ENCODE measurements at regions not wholly inside any gene's neighbourhood (a gene's known extent, or its start where the extent isn't known, plus 50 kb on each side); places are given as distances from the start of the nearest gene placed in this dataset.

- in situ Hi-C loops (cut with MboI; ENCODE audit: low pct_unique_long_range_greater_than_20kb, low sequenced_read_pairs, unreplicated experiment) = no loop called here
- no peak for TF ChIP-seq CTCF (IDR thresholded peaks at IDR 0.05; ENCODE audit: extremely low read depth, insufficient read depth, missing control alignments)
- DNase-seq (ENCODE audit: low spot score) = no peak
These were observed 381.7 kb upstream of the JARID2 start for GRCh38 chr6:14863902-14864850.

DNA sequence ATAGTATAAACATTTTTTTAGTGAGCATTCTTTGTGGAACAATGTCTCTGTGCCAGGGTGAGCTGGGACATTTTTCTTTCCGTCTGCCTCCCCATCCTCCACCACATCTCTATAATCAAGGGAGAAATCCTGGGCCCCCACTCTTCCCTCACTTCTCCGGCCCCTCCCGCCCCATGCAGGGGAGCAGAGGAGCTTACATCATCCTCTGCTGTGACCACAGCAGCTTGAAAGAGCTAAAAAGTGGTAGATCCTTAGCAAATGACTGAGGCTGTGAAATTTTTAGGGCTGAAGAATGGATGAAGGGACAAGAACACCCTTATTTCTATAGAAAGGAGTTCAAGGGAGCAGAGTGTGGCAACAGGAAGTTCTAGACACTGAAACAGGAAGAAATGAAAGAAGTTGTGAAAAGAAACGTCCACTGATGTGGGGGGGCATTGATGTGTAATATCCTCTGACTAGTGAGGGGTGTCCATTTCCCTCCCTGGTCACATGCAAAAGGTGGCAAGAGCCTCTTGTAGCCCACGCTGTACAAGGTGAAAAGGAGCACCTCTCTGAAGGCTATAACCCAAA is 380.3 kb upstream of the JARID2 start:
- no peak for DNase-seq (ENCODE audit: low spot score)

DNA sequence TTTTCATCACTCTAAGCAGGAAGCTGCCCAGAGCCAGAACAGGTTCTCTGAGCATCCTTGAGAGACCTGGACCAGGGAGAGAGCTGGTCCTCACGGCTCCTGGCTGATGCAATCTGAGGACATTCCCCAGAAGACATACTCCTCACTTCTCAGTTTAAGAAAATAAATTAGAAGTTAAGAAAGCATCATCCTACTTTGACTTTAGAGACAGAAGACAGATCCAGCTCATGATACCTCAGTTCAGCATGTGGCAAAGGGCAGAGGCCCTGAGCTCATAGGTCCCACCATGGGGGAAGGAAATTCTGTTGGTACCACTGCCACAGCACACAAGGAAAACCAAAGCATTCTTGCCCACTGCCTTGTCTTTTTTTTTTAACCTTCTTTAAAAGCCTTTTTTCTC is 378.1 kb upstream of the JARID2 start:
- TF ChIP-seq CTCF (IDR thresholded peaks at IDR 0.05; ENCODE audit: extremely low read depth, insufficient read depth, missing control alignments) = no peak
- in situ Hi-C loops (cut with MboI; ENCODE audit: low pct_unique_long_range_greater_than_20kb, low sequenced_read_pairs, unreplicated experiment) = no loop called here
- DNase-seq (ENCODE audit: low spot score) = no peak

More for the DNA sequence above, 380.3 kb upstream of the JARID2 start:
- no peak for TF ChIP-seq CTCF (IDR thresholded peaks at IDR 0.05; ENCODE audit: extremely low read depth, insufficient read depth, missing control alignments)
- in situ Hi-C loops (cut with MboI; ENCODE audit: low pct_unique_long_range_greater_than_20kb, low sequenced_read_pairs, unreplicated experiment) = no loop called here

DNA sequence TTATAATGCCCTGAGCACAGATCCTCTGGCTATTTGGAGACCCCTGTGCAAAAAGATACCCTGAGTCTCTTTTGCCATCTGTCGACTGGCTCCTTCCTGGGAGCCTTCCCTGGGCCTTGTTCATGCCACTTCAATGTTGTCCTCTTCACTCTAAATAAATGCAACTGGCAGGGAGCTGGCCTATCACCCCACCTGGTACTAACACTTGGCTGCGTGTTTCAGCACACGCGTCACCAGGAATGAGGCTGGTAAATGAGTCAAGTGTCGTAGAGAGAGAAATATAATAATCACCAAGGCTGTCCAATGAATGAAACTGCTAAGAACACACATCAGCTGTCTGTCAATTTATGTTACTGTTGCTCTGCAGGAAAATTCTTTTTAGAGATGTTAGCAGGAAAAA is 374.6 kb upstream of the JARID2 start:
- DNase-seq (ENCODE audit: low spot score) = no peak
- in situ Hi-C loops (cut with MboI; ENCODE audit: low pct_unique_long_range_greater_than_20kb, low sequenced_read_pairs, unreplicated experiment) = no loop called here
- TF ChIP-seq CTCF (IDR thresholded peaks at IDR 0.05; ENCODE audit: extremely low read depth, insufficient read depth, missing control alignments) = no peak

GRCh38 chr6:14873101-14873500 is 372.8 kb upstream of the JARID2 start:
- DNase-seq (ENCODE audit: low spot score) = no peak
- no peak for TF ChIP-seq CTCF (IDR thresholded peaks at IDR 0.05; ENCODE audit: extremely low read depth, insufficient read depth, missing control alignments)
- in situ Hi-C loops (cut with MboI; ENCODE audit: low pct_unique_long_range_greater_than_20kb, low sequenced_read_pairs, unreplicated experiment) = no loop called here

GRCh38 chr6:14873781-14874441 is 372.0 kb upstream of the JARID2 start:
- DNase-seq (ENCODE audit: low spot score) = no peak
- in situ Hi-C loops (cut with MboI; ENCODE audit: low pct_unique_long_range_greater_than_20kb, low sequenced_read_pairs, unreplicated experiment) = no loop called here
- no peak for TF ChIP-seq CTCF (IDR thresholded peaks at IDR 0.05; ENCODE audit: extremely low read depth, insufficient read depth, missing control alignments)

Measured in GM13977 (cell line).